Activated naive CD4-positive, alpha-beta T cell treated with Interleukin-2 at 50 U/mL for 16 hours (primary cell): ENCODE measurements at regions not wholly inside any gene's neighbourhood (a gene's known extent, or its start where the extent isn't known, plus 50 kb on each side); places are given as distances from the start of the nearest gene placed in this dataset.

Source experiments
- DNase-seq: peaks from one replicate; pipeline ENCODE4 v3.0.0-alpha.2; 2020

DNA sequence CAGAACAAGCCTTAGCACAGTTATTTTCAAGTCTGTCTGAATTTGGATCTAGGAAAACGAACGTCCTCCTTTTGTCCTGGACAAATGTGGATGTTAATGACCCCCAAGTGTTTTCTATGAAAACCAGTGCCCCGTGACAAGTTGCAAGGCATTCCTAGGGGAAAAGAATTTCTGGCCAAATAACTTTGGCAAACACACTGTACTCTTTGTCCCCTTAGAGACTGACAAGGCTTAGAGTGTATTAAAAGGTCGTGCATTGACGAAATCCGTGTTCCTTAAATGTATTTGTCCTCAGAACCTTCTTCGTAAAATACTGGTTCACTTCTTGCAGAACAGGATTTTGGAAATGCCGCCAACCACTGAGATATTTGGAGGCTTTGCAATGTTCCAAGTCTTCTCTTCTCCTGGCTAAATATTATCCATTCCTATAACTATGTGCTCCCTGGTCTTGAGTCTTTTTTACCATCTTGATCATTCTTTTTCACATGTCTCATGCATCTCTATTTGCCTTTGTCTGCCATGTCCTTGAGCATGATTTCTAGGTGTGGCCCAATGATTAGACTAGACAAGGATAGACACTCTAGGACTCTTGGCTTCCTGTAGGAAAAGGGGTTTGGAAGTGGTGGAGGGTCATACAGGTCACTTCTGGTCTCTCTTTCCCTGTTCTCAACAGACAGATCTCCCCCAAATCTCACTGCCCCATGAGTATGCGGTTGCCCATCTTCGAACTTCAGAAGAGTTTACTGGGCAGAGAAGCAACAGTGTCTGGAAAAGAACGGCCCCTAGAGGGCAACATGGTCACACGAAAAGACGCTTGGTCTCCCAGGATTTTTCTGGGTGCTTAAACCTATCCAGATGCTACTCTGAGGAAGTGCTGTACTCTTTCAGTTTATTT lies 117.5 kb downstream of the EDEM1 start:
- DNase-seq: peak; percentile 18

DNA sequence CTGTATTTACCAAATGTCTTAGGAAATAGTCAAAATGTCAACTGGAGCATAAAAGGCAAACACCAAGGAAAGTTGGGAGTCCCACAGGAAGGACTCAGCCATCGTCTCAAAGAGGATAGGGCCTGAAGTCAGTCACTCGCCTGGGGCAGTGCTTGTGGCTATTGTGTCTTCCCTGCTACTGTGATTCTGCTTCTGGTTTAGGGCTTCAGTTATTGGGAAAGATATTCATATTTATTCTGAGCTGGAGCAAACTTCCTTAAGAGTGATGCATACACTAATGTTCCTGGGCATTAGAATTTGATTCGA lies 118.1 kb downstream of the EDEM1 start:
- DNase-seq: no peak

GRCh38 chr3:5309171-5309570 lies 121.7 kb downstream of the EDEM1 start:
- DNase-seq: no peak

- no peak for DNase-seq
These were observed 122.1 kb downstream of the EDEM1 start for GRCh38 chr3:5309602-5310001.

- no peak for DNase-seq
These were observed 123.0 kb downstream of the EDEM1 start for GRCh38 chr3:5310509-5310908.

DNA sequence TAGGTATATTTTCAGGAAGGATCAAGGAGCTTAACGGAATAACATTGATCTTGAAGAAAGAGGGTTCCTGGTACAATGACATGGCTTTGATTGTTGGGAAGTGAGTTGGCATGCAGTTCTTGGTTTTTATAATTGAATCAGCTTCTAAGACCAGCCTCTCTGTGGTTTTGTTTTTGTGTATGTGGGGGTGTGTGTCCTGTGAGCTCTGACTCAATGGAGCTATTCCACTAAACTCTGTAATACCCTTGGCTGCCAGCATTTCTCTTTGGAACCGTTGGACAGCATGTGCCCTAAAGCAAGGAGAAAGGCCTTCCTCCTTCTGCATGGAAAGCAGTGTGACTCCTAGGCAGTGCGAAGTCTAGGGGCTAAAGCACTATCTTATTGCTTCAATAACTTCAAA lies 124.8 kb downstream of the EDEM1 start:
- no peak for DNase-seq

GRCh38 chr3:5314897-5315296 lies 127.4 kb downstream of the EDEM1 start:
- no peak for DNase-seq

- DNase-seq: no peak
These were observed 130.1 kb downstream of the EDEM1 start for GRCh38 chr3:5317557-5317956.

DNA sequence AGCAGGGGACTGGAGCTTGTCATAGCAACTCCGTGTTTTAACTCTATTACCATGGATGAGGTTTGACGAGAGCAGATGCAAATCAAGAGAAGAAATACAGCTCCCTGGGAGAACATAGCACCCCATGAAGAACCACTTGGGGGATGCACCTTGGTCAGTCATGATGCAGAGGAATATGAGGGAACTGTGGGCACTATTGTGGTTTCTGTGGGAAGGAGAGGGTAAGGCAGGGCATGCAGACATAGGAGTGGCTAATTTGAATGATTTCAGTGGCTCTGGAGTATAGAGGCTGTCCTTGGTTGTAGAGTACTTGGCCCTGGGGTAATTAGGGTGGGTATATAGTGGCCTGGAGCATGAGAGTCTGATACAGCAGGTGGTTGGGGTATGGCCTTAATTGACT lies 131.9 kb downstream of the EDEM1 start:
- DNase-seq: no peak

DNA sequence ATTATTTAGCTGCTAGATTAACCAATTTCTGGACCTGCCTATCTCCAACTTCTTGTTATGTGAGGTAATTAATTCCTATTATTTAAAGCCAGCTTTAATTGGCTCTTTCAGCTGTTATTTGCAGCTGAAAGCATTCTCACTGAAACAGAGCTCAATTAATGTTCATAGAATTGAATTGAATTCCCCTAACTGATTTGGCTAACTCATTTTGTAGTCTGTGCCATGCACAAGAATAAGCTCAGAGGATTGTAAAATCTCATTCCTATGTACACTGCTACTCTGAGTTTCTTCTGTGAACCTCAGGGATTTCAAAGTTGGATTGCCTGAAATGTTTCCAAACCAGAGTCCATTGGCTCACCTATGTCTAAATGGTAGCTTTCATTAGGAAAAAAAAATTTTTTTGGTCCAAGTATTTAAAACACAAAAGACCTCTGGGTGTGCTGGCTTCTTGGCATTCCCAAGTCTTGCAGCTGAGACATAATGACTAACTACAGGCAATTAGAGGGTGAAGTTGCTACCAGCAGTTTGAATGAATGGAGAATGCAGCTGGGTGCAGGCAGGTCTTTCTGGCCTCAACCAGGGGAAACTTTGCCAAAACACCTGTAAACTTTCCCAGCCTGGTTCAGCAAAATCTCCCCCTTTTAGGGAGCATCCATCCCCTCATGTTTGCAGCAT lies 134.3 kb downstream of the EDEM1 start:
- DNase-seq: no peak

GRCh38 chr3:5324780-5325179 lies 137.3 kb downstream of the EDEM1 start:
- no peak for DNase-seq

GRCh38 chr3:5330152-5330810 lies 142.8 kb downstream of the EDEM1 start:
- peak; percentile 4 for DNase-seq

DNA sequence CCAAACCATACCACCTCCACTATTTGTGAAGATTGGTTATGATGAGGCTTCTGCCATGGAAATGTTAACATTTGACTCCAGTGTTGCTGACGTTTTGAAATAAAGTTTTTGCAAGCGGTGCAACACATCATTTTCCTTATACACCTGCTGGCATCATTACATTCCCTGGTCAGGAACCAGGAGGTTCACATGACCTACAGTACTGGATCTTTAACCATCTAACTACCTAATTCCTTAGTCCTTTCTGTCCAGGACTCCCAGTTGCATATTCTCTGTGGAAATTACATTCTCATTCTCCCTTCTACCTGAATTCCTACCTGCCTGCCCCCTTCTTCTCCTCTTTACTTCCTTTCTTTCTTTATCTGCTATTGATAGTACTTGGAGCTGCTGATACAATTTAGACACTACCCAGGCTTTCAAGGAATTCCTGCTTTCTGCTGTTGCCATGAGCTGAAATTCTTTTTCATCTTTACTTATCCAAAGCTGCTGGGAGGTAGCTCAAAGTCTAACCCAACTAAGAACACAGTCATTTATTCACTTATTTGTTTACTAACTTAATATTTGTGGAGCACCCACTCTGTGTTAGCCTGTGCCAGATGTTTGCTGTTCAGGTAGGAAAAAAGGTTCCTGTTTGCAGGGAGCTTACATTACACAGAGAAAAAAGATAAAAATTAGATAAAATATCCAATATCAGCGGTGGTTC lies 144.2 kb downstream of the EDEM1 start:
- DNase-seq: no peak

DNA sequence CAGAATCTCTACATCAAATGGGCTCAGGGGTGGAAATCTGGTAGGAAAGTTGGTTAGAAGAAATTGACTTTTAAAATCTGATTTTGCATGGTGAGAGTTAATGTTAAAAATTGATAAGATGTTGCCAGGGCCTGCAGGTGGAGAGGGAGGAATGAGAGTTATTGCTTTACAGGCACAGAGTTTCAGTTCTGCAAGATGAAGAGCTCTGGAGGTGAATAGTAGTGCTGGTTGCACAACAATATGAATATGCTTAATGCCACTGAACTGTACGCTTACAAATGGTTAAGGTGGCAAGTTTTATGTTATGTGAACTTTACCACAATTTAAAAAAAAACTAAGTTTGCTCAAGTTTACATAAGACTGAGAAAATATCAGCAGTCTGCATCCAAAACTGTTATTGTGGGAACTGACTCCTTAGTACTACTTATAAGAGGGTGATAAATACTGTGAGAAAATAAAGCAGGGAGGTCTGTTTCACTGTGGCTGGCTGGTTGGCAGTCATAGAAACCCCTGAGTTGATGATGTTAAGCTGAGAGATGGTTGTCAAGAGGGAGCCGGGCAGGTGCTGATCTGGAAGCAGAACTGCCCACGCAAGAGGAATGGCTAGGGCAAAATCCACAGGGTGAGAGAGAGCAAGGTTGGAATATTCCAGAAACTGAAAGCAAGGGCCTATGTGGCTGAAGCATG lies 144.9 kb downstream of the EDEM1 start:
- no peak for DNase-seq

DNA sequence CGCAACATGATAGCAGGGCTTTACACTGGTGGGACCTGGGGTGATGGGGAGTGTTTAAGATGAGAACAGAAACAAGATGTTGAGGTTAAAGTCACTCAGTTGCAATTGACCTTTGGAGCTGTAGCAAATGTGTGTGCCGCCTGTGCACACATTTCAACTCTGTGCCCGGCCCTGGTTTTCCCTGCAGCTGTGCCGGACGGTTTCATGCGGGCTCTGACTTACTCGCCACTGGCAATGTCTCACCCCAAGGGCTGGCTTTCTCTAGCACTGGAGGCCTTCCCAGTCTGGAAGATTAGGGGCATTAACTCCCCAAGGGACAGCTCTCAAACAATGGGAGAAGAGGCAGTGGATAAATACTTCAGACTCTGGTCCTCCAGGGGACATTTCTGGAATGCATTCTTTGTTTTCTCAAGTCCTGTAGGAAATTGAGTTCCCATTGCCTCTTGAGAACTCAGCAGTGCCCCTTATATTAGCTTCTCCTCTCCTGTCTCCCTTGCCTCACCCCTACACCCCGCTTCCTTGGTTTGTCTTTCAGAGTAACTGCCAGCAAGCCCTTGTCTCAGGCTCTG lies 152.5 kb downstream of the EDEM1 start:
- no peak for DNase-seq

DNA sequence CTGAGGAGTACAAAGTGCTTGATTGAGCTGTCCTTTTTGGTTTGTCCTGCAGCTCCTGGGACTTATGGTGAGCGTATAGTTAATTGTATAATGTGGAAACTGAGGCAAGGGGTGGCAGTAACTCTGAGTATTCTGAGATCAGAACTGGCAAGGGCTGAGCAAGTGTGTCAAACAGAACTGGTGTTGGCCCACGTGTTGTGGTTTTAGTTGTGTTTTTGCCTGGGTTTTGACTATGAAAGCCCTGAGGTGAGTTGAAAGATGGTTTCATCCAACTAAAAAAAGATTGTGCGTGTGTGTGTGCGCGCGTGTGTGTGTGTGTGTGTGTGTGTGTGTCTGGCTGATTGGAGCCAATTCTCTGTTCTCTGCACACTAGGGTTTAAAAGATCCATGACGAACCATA lies 154.1 kb downstream of the EDEM1 start:
- no peak for DNase-seq

GRCh38 chr3:5343459-5343858 lies 156.0 kb downstream of the EDEM1 start:
- no peak for DNase-seq

- DNase-seq: no peak
These were observed 157.2 kb downstream of the EDEM1 start for GRCh38 chr3:5344707-5345106.

GRCh38 chr3:5347486-5347885 lies 160.0 kb downstream of the EDEM1 start:
- DNase-seq: no peak

GRCh38 chr3:5348229-5348902 lies 160.9 kb downstream of the EDEM1 start:
- no peak for DNase-seq

DNA sequence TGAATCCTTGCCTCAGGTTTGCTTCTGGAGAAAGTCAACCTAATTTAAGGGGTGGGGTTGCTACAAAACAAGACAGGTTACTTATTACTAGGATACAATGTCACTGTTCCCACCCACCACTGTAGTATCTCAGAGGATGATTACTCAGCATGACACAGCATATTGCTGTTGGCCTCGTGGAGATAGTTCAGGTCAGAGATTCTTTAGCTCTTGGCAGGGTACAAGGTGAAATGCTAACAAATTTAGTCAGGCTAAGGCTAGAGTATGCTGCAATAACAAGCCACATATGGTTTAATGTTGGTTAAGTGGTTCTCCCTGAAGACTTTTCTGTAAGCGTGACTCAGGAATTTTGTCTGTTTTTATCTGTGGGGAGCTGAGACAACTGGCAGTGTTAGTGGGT lies 161.8 kb downstream of the EDEM1 start:
- DNase-seq: no peak

DNA sequence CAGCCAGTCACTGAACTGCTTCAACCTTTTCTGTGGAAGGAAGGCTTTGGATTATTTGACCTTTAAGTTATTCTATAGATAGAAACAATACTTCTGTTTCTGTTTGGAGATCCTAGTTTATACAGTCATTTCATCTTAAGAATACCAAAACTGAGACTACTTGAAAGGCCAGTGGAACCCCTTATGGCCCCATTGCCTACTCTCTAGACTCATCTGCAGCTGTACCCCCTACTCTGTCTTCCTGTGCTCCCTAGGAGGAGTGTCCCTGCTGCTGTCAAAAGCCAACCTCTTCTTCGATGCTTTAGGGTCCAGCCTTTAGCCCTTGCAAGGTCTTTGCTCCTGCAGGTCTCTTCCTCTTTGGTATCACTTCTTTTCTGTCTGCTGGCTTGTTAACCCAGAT lies 169.6 kb downstream of the EDEM1 start:
- no peak for DNase-seq
